ENCODE measurements at regions not wholly inside any gene's neighbourhood (a gene's known extent, or its start where the extent isn't known, plus 50 kb on each side); places are given as distances from the start of the nearest gene placed in this dataset.

DNA sequence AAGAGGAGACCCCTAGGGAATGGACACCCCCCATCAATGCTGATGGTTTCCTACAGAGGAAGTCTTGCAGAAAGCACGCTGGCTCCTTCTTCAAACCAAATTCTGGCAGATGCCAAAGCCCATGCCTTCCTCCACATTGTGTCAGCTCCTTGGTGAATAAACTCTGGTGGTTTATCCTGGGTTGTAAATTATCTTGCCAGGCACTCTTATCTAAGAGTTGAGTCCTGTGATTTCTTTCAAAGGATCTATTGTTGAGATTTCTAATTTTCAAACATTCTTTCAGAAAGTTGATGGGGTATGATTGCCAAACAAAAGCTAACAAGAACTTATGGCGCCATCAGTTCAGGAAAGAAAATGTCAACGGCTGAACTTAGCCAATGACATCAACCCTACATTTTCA, 160.4 kb downstream of the NSG2 start:
- Mint-ChIP-seq H3K27me3 (peaks cover 3% of the 10 kb centered on the region), H3K4me1 (ENCODE audit: low read depth) (no peaks in the 10 kb centered on the region), H3K9me3 (no peaks in the 10 kb centered on the region), H3K36me3 (ENCODE audit: low read depth) (no peaks in the 10 kb centered on the region), H3K27ac (no peak overlapping the region), H3K4me3 (no peak overlapping the region)

DNA sequence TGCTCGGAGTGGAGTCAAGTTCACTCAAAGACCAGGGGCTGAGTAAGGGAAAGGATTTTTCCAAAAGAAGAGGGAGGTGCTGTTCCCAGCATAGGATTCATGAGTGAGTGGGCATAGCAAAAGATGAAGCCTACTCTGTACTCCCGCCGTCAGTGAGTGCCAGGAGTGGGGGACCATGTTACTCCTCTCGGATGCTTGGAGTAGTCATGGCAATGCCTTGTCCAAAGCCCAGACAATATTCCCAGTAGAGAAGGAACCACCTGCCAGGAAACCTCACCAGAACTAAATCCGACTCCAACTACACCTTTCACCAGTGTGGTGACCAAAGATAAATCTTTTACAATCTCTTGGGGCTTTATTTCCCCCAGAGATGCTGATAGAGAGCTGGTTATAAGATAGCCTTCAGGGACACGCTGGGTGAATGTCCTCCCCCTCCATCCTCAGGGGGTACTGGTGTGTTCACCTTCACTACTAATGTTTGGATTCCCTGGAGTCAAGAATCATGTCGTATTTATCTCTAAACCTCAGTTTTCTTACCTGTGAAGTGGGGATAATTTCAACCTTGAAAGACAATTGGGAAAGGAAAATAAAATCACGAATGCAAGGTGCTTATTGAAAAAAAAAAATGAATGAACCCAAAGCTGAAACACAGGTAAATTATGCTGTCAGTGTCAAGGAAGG, 165.2 kb downstream of the NSG2 start:
- Mint-ChIP-seq H3K4me3 (no peak overlapping the region), H3K27ac (no peak overlapping the region), H3K27me3 (peaks cover 3% of the 10 kb centered on the region), H3K4me1 (ENCODE audit: low read depth) (no peaks in the 10 kb centered on the region), H3K9me3 (no peaks in the 10 kb centered on the region), H3K36me3 (ENCODE audit: low read depth) (no peaks in the 10 kb centered on the region)

DNA sequence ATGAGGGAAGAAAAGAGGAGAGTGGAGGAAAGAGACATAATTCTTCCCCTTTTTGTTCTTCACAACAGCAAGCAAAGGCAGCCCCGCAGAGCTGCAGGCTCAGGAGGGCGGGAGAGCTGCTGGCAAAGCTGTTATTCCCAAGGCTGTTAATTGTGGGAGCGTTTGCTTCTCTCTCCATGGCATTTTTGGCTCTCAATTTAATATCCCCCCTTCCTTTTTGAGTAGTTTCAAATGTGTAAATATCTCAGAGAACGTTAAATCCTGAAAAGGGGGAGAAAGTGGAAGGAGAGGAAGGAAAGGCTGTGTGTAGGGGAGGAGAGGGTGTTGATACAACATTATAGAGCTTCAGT, 165.7 kb downstream of the NSG2 start:
- H3K4me3 Mint-ChIP-seq: no peak overlapping the region
- no peaks in the 10 kb centered on the region for H3K4me1 Mint-ChIP-seq (ENCODE audit: low read depth)
- H3K27ac Mint-ChIP-seq: no peak overlapping the region
- no peaks in the 10 kb centered on the region for H3K36me3 Mint-ChIP-seq (ENCODE audit: low read depth)
- no peaks in the 10 kb centered on the region for H3K9me3 Mint-ChIP-seq
- H3K27me3 Mint-ChIP-seq: peaks cover 3% of the 10 kb centered on the region

DNA sequence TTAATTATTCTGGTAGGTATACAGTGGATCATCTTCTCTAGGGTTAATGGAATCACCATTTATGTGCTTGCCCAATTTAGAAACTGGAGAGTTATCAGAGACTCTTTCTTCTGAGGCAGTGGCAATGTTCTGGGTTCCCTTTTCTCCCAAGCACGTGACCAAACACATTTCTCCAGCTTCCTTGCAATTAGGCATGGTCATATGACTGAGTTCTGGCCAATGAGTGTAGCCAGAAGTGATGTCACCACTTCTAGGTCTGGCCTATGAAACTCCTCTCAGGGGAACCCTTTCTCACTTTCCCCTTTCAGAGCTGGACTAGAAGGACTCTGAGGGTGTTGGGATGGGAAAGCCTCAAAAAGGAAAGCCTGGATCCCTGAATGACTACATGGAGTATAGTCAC, 172.0 kb downstream of the NSG2 start:
- Mint-ChIP-seq H3K9me3 (no peaks in the 10 kb centered on the region), H3K27ac (no peak overlapping the region), H3K36me3 (ENCODE audit: low read depth) (no peaks in the 10 kb centered on the region), H3K4me1 (ENCODE audit: low read depth) (no peaks in the 10 kb centered on the region), H3K27me3 (no peaks in the 10 kb centered on the region), H3K4me3 (no peak overlapping the region)

DNA sequence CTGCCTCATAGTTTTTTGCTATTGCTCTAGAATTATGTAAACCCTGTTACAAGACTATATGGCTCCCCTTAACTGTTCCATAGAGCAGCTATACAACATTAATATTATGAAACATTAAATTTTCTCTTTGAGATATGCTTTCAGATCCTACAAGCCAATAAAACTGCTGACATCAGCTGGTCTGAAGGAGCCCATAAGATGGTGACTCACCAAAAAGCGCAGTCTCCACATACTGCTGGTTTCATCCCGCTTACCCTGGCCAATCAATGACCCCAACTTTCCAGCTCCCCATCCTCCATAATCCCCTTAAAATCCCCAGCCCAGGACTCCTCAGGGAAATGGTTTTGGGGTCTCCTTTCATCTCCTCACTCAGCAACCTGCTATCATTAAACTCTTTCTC, 172.7 kb downstream of the NSG2 start:
- no peak overlapping the region for H3K4me3 Mint-ChIP-seq
- no peaks in the 10 kb centered on the region for H3K4me1 Mint-ChIP-seq (ENCODE audit: low read depth)

DNA sequence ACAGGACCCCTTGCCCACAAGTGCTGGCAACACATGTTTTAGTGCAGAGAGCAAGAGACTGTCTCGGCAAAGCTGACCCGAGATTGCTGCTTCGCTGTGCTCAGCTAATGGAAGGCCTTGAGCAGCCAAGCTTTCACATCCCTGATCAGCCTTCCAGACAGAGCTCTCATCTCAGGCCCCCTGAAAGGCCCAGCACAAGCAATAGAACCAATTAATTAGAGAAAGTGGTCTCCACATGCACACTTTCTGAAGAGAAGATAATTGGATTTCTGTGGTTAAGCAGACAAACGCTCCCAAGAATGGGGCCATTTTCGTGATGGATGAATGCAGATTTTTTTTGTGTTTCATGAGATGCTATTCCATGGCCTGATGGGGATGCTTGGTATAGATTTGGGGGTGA, 174.9 kb downstream of the NSG2 start:
- no peaks in the 10 kb centered on the region for H3K4me1 Mint-ChIP-seq (ENCODE audit: low read depth)
- no peaks in the 10 kb centered on the region for H3K9me3 Mint-ChIP-seq
- H3K36me3 Mint-ChIP-seq (ENCODE audit: low read depth): no peaks in the 10 kb centered on the region
- H3K27me3 Mint-ChIP-seq: no peaks in the 10 kb centered on the region
- no peak overlapping the region for H3K27ac Mint-ChIP-seq
- no peak overlapping the region for H3K4me3 Mint-ChIP-seq

More for the DNA sequence above, 172.7 kb downstream of the NSG2 start:
- Mint-ChIP-seq H3K9me3 (no peaks in the 10 kb centered on the region), H3K36me3 (ENCODE audit: low read depth) (no peaks in the 10 kb centered on the region), H3K27me3 (no peaks in the 10 kb centered on the region), H3K27ac (no peak overlapping the region)

DNA sequence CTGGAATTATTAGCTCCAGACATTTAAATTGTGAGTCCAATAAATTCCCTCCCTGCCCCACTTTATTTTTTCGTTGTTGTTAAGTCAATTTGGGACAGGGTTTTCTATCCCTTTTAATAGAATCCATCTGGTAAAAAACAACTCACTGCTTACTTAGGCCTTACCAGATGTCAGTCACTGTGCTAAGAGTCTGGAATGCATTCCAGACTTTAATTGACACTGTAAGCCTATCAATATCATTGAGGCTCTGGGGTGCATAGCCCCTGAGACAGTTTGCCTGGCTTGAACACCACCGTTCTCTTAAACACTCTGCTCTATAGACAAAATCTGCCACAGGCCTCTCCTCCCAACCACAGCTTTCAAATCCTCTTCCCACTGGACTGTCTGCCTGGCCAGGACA, 175.9 kb downstream of the NSG2 start:
- H3K4me3 Mint-ChIP-seq: no peak overlapping the region
- no peaks in the 10 kb centered on the region for H3K36me3 Mint-ChIP-seq (ENCODE audit: low read depth)
- H3K4me1 Mint-ChIP-seq (ENCODE audit: low read depth): no peaks in the 10 kb centered on the region

DNA sequence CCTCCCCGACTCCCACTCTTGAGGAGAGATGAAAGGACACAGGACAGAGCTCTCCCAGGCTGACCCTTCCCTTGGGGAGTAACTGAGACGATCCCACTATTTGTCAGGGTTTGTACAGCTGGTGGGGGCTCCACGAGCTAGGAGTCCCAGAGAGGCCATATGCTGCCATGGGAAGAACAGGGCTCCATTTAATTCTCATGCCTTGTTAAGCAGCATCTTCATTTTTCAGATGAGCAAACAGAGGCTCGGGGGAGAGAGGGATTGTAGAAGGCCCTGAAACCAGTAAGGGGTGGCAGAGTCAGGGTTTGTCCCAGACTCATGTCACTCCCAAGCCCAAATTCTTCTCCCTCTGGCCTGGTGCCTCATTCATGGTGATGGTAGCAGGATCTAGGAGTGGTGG, 176.4 kb downstream of the NSG2 start:
- Mint-ChIP-seq H3K9me3 (no peaks in the 10 kb centered on the region), H3K4me1 (ENCODE audit: low read depth) (no peaks in the 10 kb centered on the region), H3K27ac (peak overlapping the region; percentile 29), H3K4me3 (no peak overlapping the region), H3K36me3 (ENCODE audit: low read depth) (no peaks in the 10 kb centered on the region), H3K27me3 (no peaks in the 10 kb centered on the region)

More for the DNA sequence above, 175.9 kb downstream of the NSG2 start:
- H3K9me3 Mint-ChIP-seq: no peaks in the 10 kb centered on the region
- no peak overlapping the region for H3K27ac Mint-ChIP-seq
- no peaks in the 10 kb centered on the region for H3K27me3 Mint-ChIP-seq

DNA sequence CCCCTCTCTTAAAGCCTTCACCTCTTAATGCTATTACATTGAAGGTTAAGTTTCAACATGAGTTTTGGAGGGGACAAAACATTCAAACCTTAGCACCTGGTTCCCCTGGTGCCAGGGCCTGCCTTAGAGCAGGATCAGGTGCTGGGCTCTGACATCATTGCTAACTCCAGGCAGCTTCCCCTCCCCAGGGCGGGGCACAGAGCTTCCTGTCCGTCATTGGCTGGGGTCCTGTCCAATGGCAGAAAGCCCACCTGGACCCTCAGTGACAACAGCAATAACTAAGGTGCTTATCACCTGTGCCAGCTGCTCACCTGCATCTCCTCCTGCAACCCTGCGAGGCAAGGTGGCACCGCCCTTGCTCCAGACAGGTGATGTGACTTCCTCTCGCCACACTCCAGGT, 177.4 kb downstream of the NSG2 start:
- Mint-ChIP-seq H3K27me3 (no peaks in the 10 kb centered on the region), H3K4me3 (no peak overlapping the region), H3K36me3 (ENCODE audit: low read depth) (no peaks in the 10 kb centered on the region), H3K9me3 (no peaks in the 10 kb centered on the region), H3K4me1 (ENCODE audit: low read depth) (no peaks in the 10 kb centered on the region), H3K27ac (no peak overlapping the region)

DNA sequence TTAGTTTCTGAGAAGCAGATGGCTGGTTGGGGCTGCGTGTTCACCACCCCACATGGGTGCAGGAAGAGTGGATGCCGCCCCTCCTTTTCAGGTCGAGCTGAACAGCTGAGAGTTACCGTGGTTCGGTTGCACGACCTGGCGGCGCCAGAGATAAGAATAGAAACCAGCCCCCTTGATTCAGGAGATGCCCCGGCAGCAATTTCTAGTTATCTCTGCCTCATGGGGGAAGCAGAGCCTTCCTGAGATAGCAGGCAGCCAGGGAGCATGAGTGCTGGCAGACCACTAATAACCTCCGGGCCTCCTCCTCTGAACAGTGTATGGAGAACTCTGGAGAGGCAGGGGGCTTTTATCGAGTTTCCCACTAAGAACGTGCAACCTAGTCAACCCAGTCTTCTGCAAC, 177.8 kb downstream of the NSG2 start:
- Mint-ChIP-seq H3K9me3 (no peaks in the 10 kb centered on the region), H3K27me3 (no peaks in the 10 kb centered on the region), H3K4me1 (ENCODE audit: low read depth) (no peaks in the 10 kb centered on the region), H3K27ac (no peak overlapping the region), H3K4me3 (no peak overlapping the region), H3K36me3 (ENCODE audit: low read depth) (no peaks in the 10 kb centered on the region)

DNA sequence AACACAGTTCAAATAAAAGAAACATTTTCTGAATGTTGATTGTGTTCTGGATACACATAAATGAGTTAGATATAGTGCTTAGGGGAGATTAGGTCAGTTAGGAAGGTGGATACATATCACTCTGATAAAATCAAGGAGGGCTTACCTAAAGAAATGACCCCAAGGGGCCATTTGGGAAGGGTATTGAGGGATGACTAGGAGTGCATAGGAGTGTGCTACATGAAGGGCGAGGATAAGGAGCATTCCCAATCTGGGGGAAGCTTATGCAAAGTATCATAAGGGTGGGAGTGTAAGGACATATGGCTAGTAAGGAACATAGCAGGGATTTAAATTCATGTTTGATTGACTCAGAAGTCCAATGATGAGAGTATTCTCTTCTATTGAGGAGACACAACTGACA, 183.6 kb downstream of the NSG2 start:
- Mint-ChIP-seq H3K4me3 (no peak overlapping the region), H3K9me3 (no peaks in the 10 kb centered on the region), H3K27ac (no peak overlapping the region), H3K36me3 (ENCODE audit: low read depth) (no peaks in the 10 kb centered on the region), H3K4me1 (ENCODE audit: low read depth) (no peaks in the 10 kb centered on the region), H3K27me3 (peaks cover 6% of the 10 kb centered on the region)

DNA sequence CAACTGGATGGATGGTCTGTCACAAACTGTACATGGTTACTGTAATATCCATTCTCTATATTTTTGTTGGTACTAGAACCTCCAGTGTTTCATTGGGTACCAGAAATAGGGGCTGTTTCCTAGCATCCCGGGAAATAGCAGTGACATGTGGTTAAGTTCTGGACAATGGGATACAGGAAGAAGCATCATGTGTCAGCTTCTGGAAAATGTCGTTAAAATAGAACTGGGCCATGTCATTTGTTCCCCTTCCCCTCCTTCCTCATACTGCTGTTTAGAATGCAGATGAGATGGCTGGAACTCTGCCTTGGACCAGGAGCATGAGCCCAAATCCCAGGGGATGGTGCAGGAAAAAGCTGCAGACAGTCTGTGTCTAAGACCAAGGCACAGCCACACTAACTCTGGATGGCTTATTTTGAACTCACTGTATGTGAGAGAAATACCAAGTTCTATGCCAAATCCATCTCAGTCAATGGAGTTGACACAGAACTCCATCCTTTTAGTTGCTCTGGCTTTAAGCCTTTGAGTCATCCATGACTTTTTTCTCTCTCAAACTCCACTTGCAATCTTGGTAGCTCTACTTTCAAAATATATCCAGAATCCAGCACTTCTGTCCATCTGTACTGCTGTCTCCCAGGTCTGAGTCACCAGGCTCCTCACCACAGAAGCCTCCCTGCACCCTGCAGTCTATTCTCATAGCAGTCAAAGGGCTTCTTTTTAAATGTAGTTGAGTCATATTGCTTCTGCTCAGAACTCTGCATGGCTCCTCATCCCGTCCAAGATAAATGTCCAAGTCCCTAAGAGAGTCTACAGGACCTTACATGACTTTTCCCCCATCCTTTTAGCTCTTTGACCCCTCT, 184.2 kb downstream of the NSG2 start:
- Mint-ChIP-seq H3K36me3 (ENCODE audit: low read depth) (no peaks in the 10 kb centered on the region), H3K9me3 (no peaks in the 10 kb centered on the region), H3K4me1 (ENCODE audit: low read depth) (no peaks in the 10 kb centered on the region), H3K27me3 (peaks cover 6% of the 10 kb centered on the region), H3K4me3 (no peak overlapping the region), H3K27ac (no peak overlapping the region)

DNA sequence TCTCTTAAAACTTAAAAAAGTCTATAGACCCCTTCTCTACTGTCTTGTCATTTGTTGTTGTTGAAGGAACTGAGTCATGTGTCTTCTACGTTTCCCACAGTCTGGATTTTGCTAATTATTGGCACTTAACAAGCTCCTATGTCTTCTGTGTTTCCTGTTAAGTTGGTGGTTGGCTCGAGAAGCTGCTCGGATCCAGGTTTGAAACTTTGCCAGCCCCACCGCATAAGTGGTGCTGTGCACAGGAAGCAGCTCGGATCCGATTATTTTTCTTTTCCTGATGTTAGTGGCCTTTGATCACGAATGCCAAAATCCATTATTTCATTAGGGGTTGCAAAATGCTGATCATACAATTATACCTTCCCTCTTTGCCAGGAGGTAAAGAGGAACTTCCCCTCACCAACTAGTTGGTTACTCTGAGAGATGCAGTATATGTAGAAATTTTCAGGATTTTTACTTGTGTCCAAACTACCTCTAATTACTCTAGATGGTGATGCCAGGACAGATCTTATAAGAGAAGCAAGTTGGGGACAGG, 186.5 kb downstream of the NSG2 start:
- H3K4me3 Mint-ChIP-seq: no peak overlapping the region
- H3K4me1 Mint-ChIP-seq (ENCODE audit: low read depth): no peaks in the 10 kb centered on the region
- no peaks in the 10 kb centered on the region for H3K9me3 Mint-ChIP-seq
- H3K36me3 Mint-ChIP-seq (ENCODE audit: low read depth): no peaks in the 10 kb centered on the region
- no peak overlapping the region for H3K27ac Mint-ChIP-seq
- H3K27me3 Mint-ChIP-seq: peaks cover 6% of the 10 kb centered on the region

DNA sequence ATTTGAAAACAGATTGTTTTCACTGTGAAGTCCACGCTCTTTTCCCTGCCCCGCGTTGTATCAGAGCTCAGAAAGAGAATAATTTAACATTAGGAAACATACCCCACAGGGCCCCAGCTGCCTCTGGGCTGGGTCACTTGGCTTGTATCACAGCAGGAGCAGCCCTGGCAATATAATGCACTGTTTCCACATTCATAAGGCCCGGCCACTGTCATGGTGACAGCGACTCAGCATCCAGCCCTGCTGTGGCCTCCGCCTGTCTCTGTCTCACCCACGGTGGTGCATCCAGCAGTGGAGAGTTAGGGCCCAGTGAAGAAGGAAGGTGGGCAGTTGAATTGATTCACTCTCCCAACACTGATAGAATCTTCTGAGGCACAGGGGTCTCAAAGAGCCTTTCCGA, 188.9 kb downstream of the NSG2 start:
- Mint-ChIP-seq H3K36me3 (ENCODE audit: low read depth) (no peaks in the 10 kb centered on the region), H3K4me3 (no peak overlapping the region), H3K27me3 (peaks cover 6% of the 10 kb centered on the region), H3K9me3 (peaks cover 7% of the 10 kb centered on the region), H3K27ac (no peak overlapping the region), H3K4me1 (ENCODE audit: low read depth) (no peaks in the 10 kb centered on the region)

DNA sequence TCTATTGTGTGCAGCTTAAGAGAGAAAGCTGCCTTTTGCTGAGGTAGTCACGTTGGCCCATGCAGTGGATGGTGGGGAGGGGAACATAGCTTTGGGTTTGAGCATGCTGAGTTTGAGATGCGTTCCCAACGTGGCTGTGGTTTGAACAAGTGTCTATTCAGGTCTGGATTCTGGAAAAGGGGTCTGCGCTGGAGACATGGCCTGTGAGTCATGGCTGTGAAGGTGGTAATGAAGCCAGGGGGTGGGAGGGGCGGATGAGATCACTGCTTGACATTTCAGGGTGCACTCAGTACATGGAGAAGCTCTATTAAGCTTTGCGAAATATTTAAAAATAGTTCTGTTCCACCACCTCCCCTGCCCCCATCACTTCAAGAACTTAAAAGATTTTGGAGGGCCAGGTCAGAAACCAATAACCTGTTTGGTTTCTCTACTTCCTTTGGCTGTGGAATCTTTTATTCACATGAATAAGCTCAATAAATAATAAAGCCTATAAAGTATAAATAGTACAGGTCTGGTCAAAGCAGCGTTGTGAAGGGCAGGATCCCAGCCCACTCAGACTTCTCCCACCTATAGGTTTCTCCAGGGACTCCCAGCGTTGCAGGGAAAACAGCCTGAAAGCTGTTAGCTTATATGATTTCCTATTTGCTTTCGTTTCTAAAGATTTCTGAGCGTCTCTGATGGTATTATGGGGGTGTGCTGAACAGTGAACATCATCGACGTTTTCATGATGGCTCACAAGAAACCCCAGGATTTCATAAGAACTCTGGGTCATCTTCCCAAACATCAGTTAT, 189.9 kb downstream of the NSG2 start:
- Mint-ChIP-seq H3K27me3 (peaks cover 6% of the 10 kb centered on the region), H3K36me3 (ENCODE audit: low read depth) (no peaks in the 10 kb centered on the region), H3K27ac (no peak overlapping the region)

More for the DNA sequence above, 189.9 kb downstream of the NSG2 start:
- Mint-ChIP-seq H3K4me1 (ENCODE audit: low read depth) (no peaks in the 10 kb centered on the region), H3K4me3 (no peak overlapping the region), H3K9me3 (peaks cover 9% of the 10 kb centered on the region)

Data from stimulated activated naive CD8-positive, alpha-beta T cell treated with anti-CD3 and anti-CD28 coated beads, Interleukin-15, Interleukin-2, amounts not matched to agents 100 ng/mL and 50 ng/mL, for 24 hours (primary cell).